ENCODE measurements at regions not wholly inside any gene's neighbourhood (a gene's known extent, or its start where the extent isn't known, plus 50 kb on each side); places are given as distances from the start of the nearest gene placed in this dataset.

GRCh38 chr10:17506390-17506789, 52.0 kb upstream of the ST8SIA6 start (continued):
- TF ChIP-seq ZNF77 (CRISPR knock-in tag; IDR thresholded peaks at IDR 0.05) (no peak), ELF1 (tag; IDR thresholded peaks at IDR 0.05) (no peak), ZNF12 (CRISPR knock-in tag; IDR thresholded peaks at IDR 0.05) (no peak), MGA (IDR thresholded peaks at IDR 0.05) (no peak), ILK (tag; IDR thresholded peaks at IDR 0.05; ENCODE audit: borderline replicate concordance, low read depth) (no peak)

Measured in K562 (cell line).